Astrocyte (in vitro differentiated cells and primary cell): ENCODE measurements at regions not wholly inside any gene's neighbourhood (a gene's known extent, or its start where the extent isn't known, plus 50 kb on each side); places are given as distances from the start of the nearest gene placed in this dataset.

Source experiments
- DNase-seq: peaks from one replicate; pipeline ENCODE4 v3.0.0-alpha.2; 2010; ENCODE audit warnings: low read depth
- FAIRE-seq: peaks from 2 replicates; lab custom pipeline; 2011; peaks lifted over from hg19 to GRCh38; lab: Jason Lieb, UNC
- H2AFZ ChIP-seq: 2 replicates; pipeline ENCODE4 v1.6.0; 2012; ENCODE audit warnings: low read depth, low read length, inconsistent platforms
- H3K27ac ChIP-seq: 2 replicates; pipeline ENCODE4 v1.5.1; 2011; ENCODE audit warnings: low read depth, low read length, inconsistent platforms
- H3K27me3 ChIP-seq: 2 replicates; pipeline ENCODE4 v1.6.0; 2011; ENCODE audit warnings: low read length, inconsistent platforms; ENCODE audit not compliant: insufficient read depth
- H3K36me3 ChIP-seq: 2 replicates; pipeline ENCODE4 v1.5.1; 2011; ENCODE audit warnings: low read length, inconsistent platforms; ENCODE audit not compliant: insufficient read depth
- H3K4me1 ChIP-seq: 2 replicates; pipeline ENCODE4 v1.5.1; 2011; ENCODE audit warnings: low read length, inconsistent platforms; ENCODE audit not compliant: insufficient read depth
- H3K4me2 ChIP-seq: 2 replicates; pipeline ENCODE4 v1.6.0; 2012; ENCODE audit warnings: low read length, inconsistent platforms
- H3K4me3 ChIP-seq: 2 replicates; pipeline ENCODE4 v1.5.1; 2011; ENCODE audit warnings: low read depth, mild to moderate bottlenecking, low read length, inconsistent platforms; ENCODE audit not compliant: insufficient read depth
- H3K79me2 ChIP-seq: 2 replicates; pipeline ENCODE4 v1.6.0; 2012; ENCODE audit warnings: mild to moderate bottlenecking, low read length, inconsistent platforms; ENCODE audit not compliant: insufficient read depth
- H3K9ac ChIP-seq: 2 replicates; pipeline ENCODE4 v1.6.0; 2012; ENCODE audit warnings: mild to moderate bottlenecking, low read length, inconsistent platforms
- H3K9me3 ChIP-seq: 2 replicates; pipeline ENCODE4 v1.5.1; 2012; ENCODE audit warnings: low read depth, mild to moderate bottlenecking, low read length, inconsistent platforms; ENCODE audit not compliant: insufficient read depth
- H4K20me1 ChIP-seq: 2 replicates; pipeline ENCODE4 v1.6.0; 2012; ENCODE audit warnings: low read length, inconsistent platforms; ENCODE audit not compliant: insufficient read depth
- H3K27ac Mint-ChIP-seq: one replicate; pipeline ENCODE4 v1.8.0; 2021; ENCODE audit warnings: mild to moderate bottlenecking, mixed read lengths; ENCODE audit not compliant: unreplicated experiment
- H3K27me3 Mint-ChIP-seq: one replicate; pipeline ENCODE4 v1.8.0; 2021; ENCODE audit warnings: low read depth, mixed read lengths; ENCODE audit not compliant: unreplicated experiment
- H3K36me3 Mint-ChIP-seq: one replicate; pipeline ENCODE4 v1.8.0; 2021; ENCODE audit warnings: low read depth, mixed read lengths; ENCODE audit not compliant: unreplicated experiment
- H3K4me1 Mint-ChIP-seq: one replicate; pipeline ENCODE4 v1.8.0; 2021; ENCODE audit warnings: low read depth, mixed read lengths; ENCODE audit not compliant: unreplicated experiment
- H3K4me3 Mint-ChIP-seq: one replicate; pipeline ENCODE4 v1.8.0; 2021; ENCODE audit warnings: mild to moderate bottlenecking, moderate library complexity, mixed read lengths; ENCODE audit not compliant: unreplicated experiment
- H3K9me3 Mint-ChIP-seq: one replicate; pipeline ENCODE4 v1.8.0; 2021; ENCODE audit warnings: mild to moderate bottlenecking, mixed read lengths; ENCODE audit not compliant: unreplicated experiment
- CTCF ChIP-seq: IDR thresholded peaks from 2 replicates; pipeline ENCODE4 v1.5.1; 2011; ENCODE audit warnings: low read depth, mild to moderate bottlenecking, inconsistent platforms, low read length, moderate library complexity; ENCODE audit not compliant: insufficient read depth
- EZH2 ChIP-seq: IDR thresholded peaks from 2 replicates; pipeline ENCODE4 v1.6.1; 2012; ENCODE audit warnings: mild to moderate bottlenecking, low read length, inconsistent platforms; ENCODE audit not compliant: insufficient read depth

- Histone ChIP-seq H3K79me2 (no peaks in the 10 kb centered on the region), H4K20me1 (no peaks in the 10 kb centered on the region), H3K4me3 (no peak overlapping the region), H3K4me1 (no peaks in the 10 kb centered on the region), H3K27ac (no peak overlapping the region), H3K9me3 (no peaks in the 10 kb centered on the region), H3K36me3 (no peaks in the 10 kb centered on the region), H3K9ac (no peak overlapping the region), H3K4me2 (no peak overlapping the region), H2AFZ (no peak overlapping the region), H3K27me3 (no peaks in the 10 kb centered on the region)
- Mint-ChIP-seq H3K9me3 (no peaks in the 10 kb centered on the region), H3K4me1 (no peaks in the 10 kb centered on the region), H3K27ac (no peak overlapping the region), H3K36me3 (no peaks in the 10 kb centered on the region), H3K27me3 (no peaks in the 10 kb centered on the region), H3K4me3 (no peak overlapping the region)
- DNase-seq: no peak
- no peak for FAIRE-seq
- TF ChIP-seq EZH2: no peak
- no peak for TF ChIP-seq CTCF
These were observed 72.8 kb upstream of the DTNA start for GRCh38 chr18:34637094-34637801.

GRCh38 chr18:34639687-34640086 is 70.4 kb upstream of the DTNA start:
- Histone ChIP-seq H3K4me2 (no peak overlapping the region), H3K36me3 (no peaks in the 10 kb centered on the region), H2AFZ (no peak overlapping the region), H3K79me2 (no peaks in the 10 kb centered on the region), H3K4me3 (no peak overlapping the region), H3K4me1 (no peaks in the 10 kb centered on the region), H3K27ac (no peak overlapping the region), H4K20me1 (no peaks in the 10 kb centered on the region), H3K9ac (no peak overlapping the region), H3K27me3 (no peaks in the 10 kb centered on the region), H3K9me3 (no peaks in the 10 kb centered on the region)
- TF ChIP-seq CTCF (no peak), EZH2 (no peak)
- Mint-ChIP-seq H3K36me3 (peaks cover 2% of the 10 kb centered on the region), H3K4me1 (no peaks in the 10 kb centered on the region), H3K4me3 (no peak overlapping the region), H3K27ac (no peak overlapping the region), H3K27me3 (no peaks in the 10 kb centered on the region), H3K9me3 (no peaks in the 10 kb centered on the region)
- no peak for DNase-seq
- FAIRE-seq: no peak

GRCh38 chr18:34640276-34640675 is 69.8 kb upstream of the DTNA start:
- H3K27ac ChIP-seq: no peak overlapping the region
- no peaks in the 10 kb centered on the region for H3K9me3 ChIP-seq
- H3K4me2 ChIP-seq: no peak overlapping the region
- no peak overlapping the region for H3K4me3 Mint-ChIP-seq
- no peaks in the 10 kb centered on the region for H3K9me3 Mint-ChIP-seq
- no peak overlapping the region for H3K27ac Mint-ChIP-seq
- no peaks in the 10 kb centered on the region for H3K4me1 ChIP-seq
- no peaks in the 10 kb centered on the region for H3K79me2 ChIP-seq
- TF ChIP-seq EZH2 (no peak), CTCF (no peak)
- H4K20me1 ChIP-seq: no peaks in the 10 kb centered on the region
- no peaks in the 10 kb centered on the region for H3K27me3 ChIP-seq
- no peaks in the 10 kb centered on the region for H3K36me3 ChIP-seq
- FAIRE-seq: no peak
- H2AFZ ChIP-seq: no peak overlapping the region
- H3K27me3 Mint-ChIP-seq: no peaks in the 10 kb centered on the region
- H3K36me3 Mint-ChIP-seq: peaks cover 2% of the 10 kb centered on the region
- DNase-seq: no peak
- no peak overlapping the region for H3K9ac ChIP-seq
- H3K4me3 ChIP-seq: no peak overlapping the region
- H3K4me1 Mint-ChIP-seq: no peaks in the 10 kb centered on the region
